ENCODE measurements at regions not wholly inside any gene's neighbourhood (a gene's known extent, or its start where the extent isn't known, plus 50 kb on each side); places are given as distances from the start of the nearest gene placed in this dataset.

- H3K27me3 ChIP-seq (replicated peaks in 1 of 4; ENCODE audit: control insufficient read depth in 3 of 4, extremely low read depth in 1 of 4, insufficient read depth in 3 of 4, low read length in 3 of 4), result no peaks in the 10 kb centered on the region
- H4K8ac ChIP-seq (ENCODE audit: extremely low read depth, insufficient read depth, low read length), result no peak overlapping the region
- DNase-seq (ENCODE audit: low read depth in 1 of 2, low spot score in 2 of 2) (no peak), FAIRE-seq (no peak)
- no peaks in the 10 kb centered on the region for H3K23me2 ChIP-seq (ENCODE audit: low read depth, low read length)
- H2BK12ac ChIP-seq (ENCODE audit: low read depth, low read length), result no peak overlapping the region
- no peak overlapping the region for H2BK5ac ChIP-seq (ENCODE audit: low read depth, low read length)
- no peak overlapping the region for H3K23ac ChIP-seq (ENCODE audit: insufficient read length)
- ChIA-PET CTCF (ENCODE audit: partially characterized antibody) (no interaction called here), POLR2A (ENCODE audit: partially characterized antibody) (no interaction called here)
- H3K4me2 ChIP-seq (ENCODE audit: insufficient read depth in 1 of 2, low read depth in 2 of 2, low read length in 2 of 2), result no peak overlapping the region
- H3K27ac ChIP-seq (ENCODE audit: low read depth, low read length), result no peak overlapping the region
- H3K79me1 ChIP-seq (ENCODE audit: low read depth, low read length), result no peaks in the 10 kb centered on the region
- no peak overlapping the region for H2BK20ac ChIP-seq (ENCODE audit: low read length)
- H3K56ac ChIP-seq (replicated peaks; ENCODE audit: insufficient read length, low read depth, low read length), result no peak overlapping the region
- H4K91ac ChIP-seq (replicated peaks; ENCODE audit: insufficient read length, low read length), result no peak overlapping the region
- no peaks in the 10 kb centered on the region; a peak in 1 of 7 replicates for H3K4me1 ChIP-seq (replicated peaks in 1 of 4; ENCODE audit: control insufficient read depth in 3 of 4, insufficient read depth in 4 of 4, low read length in 3 of 4)
- H4K5ac ChIP-seq (ENCODE audit: insufficient read length, low read depth, low read length), result no peak overlapping the region
- H2BK120ac ChIP-seq (replicated peaks; ENCODE audit: low read depth, low read length), result no peak overlapping the region
- no peak overlapping the region for H2AK5ac ChIP-seq (ENCODE audit: low read depth, low read length)
- H3K9ac ChIP-seq (replicated peaks in 1 of 4; ENCODE audit: extremely low read depth in 1 of 4, low read depth in 3 of 4, low read length in 3 of 4), result no peak overlapping the region
- H3K4ac ChIP-seq (replicated peaks; ENCODE audit: insufficient read length, low read depth, low read length), result no peak overlapping the region
- no peaks in the 10 kb centered on the region for H3K9me3 ChIP-seq (ENCODE audit: insufficient read depth in 2 of 2, low read depth in 1 of 2, low read length in 1 of 2)
- no peak overlapping the region for H2BK15ac ChIP-seq (ENCODE audit: low read length)
- no peak overlapping the region for H2AFZ ChIP-seq (ENCODE audit: low read length)
- no peak overlapping the region for H3K4me3 ChIP-seq (ENCODE audit: extremely low read depth in 1 of 4, insufficient read depth in 2 of 4, low read depth in 3 of 4, low read length in 4 of 4)
- H3K14ac ChIP-seq (ENCODE audit: insufficient read length), result no peak overlapping the region
- no peaks in the 10 kb centered on the region for H3K79me2 ChIP-seq (ENCODE audit: control insufficient read depth in 1 of 2, insufficient read depth in 2 of 2, low read length in 2 of 2)
- H4K20me1 ChIP-seq (replicated peaks in 1 of 2; ENCODE audit: control insufficient read depth in 1 of 2, insufficient read depth in 2 of 2, low read length in 2 of 2), result no peaks in the 10 kb centered on the region
- WGBS, 2 experiments (ENCODE audit: extremely low coverage in 1 of 2, insufficient coverage in 1 of 2, insufficient read length in 1 of 2, insufficient replicate concordance in 2 of 2, low coverage in 1 of 2, low lambda C conversion rate in 2 of 2, missing lambda C conversion rate in 1 of 2), result 100% methylated on average over 1 of the region's 1 CpG; no CpG with 5 or more reads in 1 of the 2 experiments
- no peaks in the 10 kb centered on the region for H3K36me3 ChIP-seq (ENCODE audit: control insufficient read depth in 2 of 4, insufficient read depth in 4 of 4, low read length in 3 of 4)
- no peak overlapping the region for H3K18ac ChIP-seq (ENCODE audit: extremely low read depth, low read length)
- TF ChIP-seq TBP (IDR thresholded peaks at IDR 0.05; ENCODE audit: low read depth, low read length), result no peak
These were observed 143.4 kb upstream of the HMGN3 start for GRCh38 chr6:79377888-79378348.
